NOMO-1 treated with dmso at 0.1 percent for 144 hours (cell line): ENCODE measurements at regions not wholly inside any gene's neighbourhood (a gene's known extent, or its start where the extent isn't known, plus 50 kb on each side); places are given as distances from the start of the nearest gene placed in this dataset.
A peak's percentile ranks its signal among the peaks of the same experiment; 100 is the strongest.

Source experiments
- DNase-seq: peaks from one replicate; lab custom pipeline; 2025; ENCODE audit not compliant: unreplicated experiment; lab: John Stamatoyannopoulos, UW

- DNase-seq = peak; percentile 24
Measured at GRCh38 chr7:94266238-94266644, 128.5 kb upstream of the COL1A2 start.

- DNase-seq = no peak
Measured at GRCh38 chr7:94270772-94271171, 123.9 kb upstream of the COL1A2 start.

- DNase-seq = no peak
Measured at GRCh38 chr7:94272821-94273583, 121.7 kb upstream of the COL1A2 start.

GRCh38 chr7:94274828-94275227, 119.9 kb upstream of the COL1A2 start:
- DNase-seq = no peak

- no peak for DNase-seq
Measured at GRCh38 chr7:94276027-94276426, 118.7 kb upstream of the COL1A2 start.

GRCh38 chr7:94276795-94277194, 117.9 kb upstream of the COL1A2 start:
- no peak for DNase-seq

GRCh38 chr7:94277236-94277635, 117.5 kb upstream of the COL1A2 start:
- DNase-seq = no peak

- DNase-seq = no peak
Measured at GRCh38 chr7:94280851-94281250, 113.8 kb upstream of the COL1A2 start.

GRCh38 chr7:94284104-94284503, 110.6 kb upstream of the COL1A2 start:
- DNase-seq = no peak

GRCh38 chr7:94286111-94286510, 108.6 kb upstream of the COL1A2 start:
- no peak for DNase-seq

GRCh38 chr7:94288096-94288495, 106.6 kb upstream of the COL1A2 start:
- no peak for DNase-seq

GRCh38 chr7:94289071-94289470, 105.6 kb upstream of the COL1A2 start:
- no peak for DNase-seq

GRCh38 chr7:94294471-94295131, 100.1 kb upstream of the COL1A2 start:
- peak; percentile 54 for DNase-seq

- DNase-seq = no peak
Measured at GRCh38 chr7:94295850-94296249, 98.8 kb upstream of the COL1A2 start.

GRCh38 chr7:94296881-94297280, 97.8 kb upstream of the COL1A2 start:
- DNase-seq = no peak

- DNase-seq = no peak
Measured at GRCh38 chr7:94297397-94297838, 97.3 kb upstream of the COL1A2 start.

GRCh38 chr7:94298943-94299342, 95.8 kb upstream of the COL1A2 start:
- no peak for DNase-seq

GRCh38 chr7:94300176-94300835, 94.4 kb upstream of the COL1A2 start:
- DNase-seq = no peak

GRCh38 chr7:94301024-94301586, 93.6 kb upstream of the COL1A2 start:
- no peak for DNase-seq

- DNase-seq = no peak
Measured at GRCh38 chr7:94303118-94303517, 91.6 kb upstream of the COL1A2 start.

- no peak for DNase-seq
Measured at GRCh38 chr7:94303695-94304094, 91.0 kb upstream of the COL1A2 start.

- DNase-seq = no peak
Measured at GRCh38 chr7:94304878-94305277, 89.8 kb upstream of the COL1A2 start.
